ENCODE measurements at regions not wholly inside any gene's neighbourhood (a gene's known extent, or its start where the extent isn't known, plus 50 kb on each side); places are given as distances from the start of the nearest gene placed in this dataset.

DNA sequence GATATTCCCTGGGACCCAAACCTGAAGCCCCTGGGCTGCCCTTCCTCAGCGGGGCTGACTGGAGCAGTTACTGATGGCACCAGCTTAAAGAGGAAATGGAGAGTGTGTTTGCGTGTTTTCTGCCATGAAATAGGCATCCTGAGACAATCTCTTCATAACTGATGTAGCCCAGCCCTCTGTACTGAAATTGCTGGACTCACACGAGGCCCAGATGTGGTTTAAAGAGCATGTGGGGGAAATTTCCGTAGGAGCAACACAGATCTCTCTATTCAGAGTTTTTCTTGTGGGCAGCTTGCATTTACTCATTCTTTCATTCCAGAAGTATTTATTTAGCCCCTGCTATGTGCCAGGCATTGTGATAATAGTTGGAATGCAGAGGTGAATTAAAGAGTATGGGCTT, 782.1 kb upstream of the TBX3 start:
- TF ChIP-seq, protein P1, sequence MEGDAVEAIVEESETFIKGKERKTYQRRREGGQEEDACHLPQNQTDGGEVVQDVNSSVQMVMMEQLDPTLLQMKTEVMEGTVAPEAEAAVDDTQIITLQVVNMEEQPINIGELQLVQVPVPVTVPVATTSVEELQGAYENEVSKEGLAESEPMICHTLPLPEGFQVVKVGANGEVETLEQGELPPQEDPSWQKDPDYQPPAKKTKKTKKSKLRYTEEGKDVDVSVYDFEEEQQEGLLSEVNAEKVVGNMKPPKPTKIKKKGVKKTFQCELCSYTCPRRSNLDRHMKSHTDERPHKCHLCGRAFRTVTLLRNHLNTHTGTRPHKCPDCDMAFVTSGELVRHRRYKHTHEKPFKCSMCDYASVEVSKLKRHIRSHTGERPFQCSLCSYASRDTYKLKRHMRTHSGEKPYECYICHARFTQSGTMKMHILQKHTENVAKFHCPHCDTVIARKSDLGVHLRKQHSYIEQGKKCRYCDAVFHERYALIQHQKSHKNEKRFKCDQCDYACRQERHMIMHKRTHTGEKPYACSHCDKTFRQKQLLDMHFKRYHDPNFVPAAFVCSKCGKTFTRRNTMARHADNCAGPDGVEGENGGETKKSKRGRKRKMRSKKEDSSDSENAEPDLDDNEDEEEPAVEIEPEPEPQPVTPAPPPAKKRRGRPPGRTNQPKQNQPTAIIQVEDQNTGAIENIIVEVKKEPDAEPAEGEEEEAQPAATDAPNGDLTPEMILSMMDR (IDR thresholded peaks at IDR 0.05) = no peak
- no peak for TF ChIP-seq EZH2 (IDR thresholded peaks at IDR 0.05)
